ENCODE measurements at regions not wholly inside any gene's neighbourhood (a gene's known extent, or its start where the extent isn't known, plus 50 kb on each side); places are given as distances from the start of the nearest gene placed in this dataset.
"Not testable (repeated sequence)": the region's sequence is repeated elsewhere in the genome, so short reads cannot be mapped to it uniquely, and the experiment has no call there.

GRCh38 chr6:78526432-78526831 is 340.9 kb upstream of the IRAK1BP1 start:
- Histone ChIP-seq H3K27me3 (ENCODE audit: control insufficient read depth, insufficient read depth, low read length) (no peaks in the 10 kb centered on the region), H3K4me3 (ENCODE audit: insufficient read depth, low read depth, low read length) (no peak overlapping the region), H3K36me3 (replicated peaks; ENCODE audit: control insufficient read depth, insufficient read depth, low read length) (no peaks in the 10 kb centered on the region)
- DNase-seq = no peak

GRCh38 chr6:78528926-78529325 is 338.4 kb upstream of the IRAK1BP1 start:
- no peak for DNase-seq
- no peaks in the 10 kb centered on the region for H3K36me3 ChIP-seq (replicated peaks; ENCODE audit: control insufficient read depth, insufficient read depth, low read length)
- H3K27me3 ChIP-seq (ENCODE audit: control insufficient read depth, insufficient read depth, low read length) = no peaks in the 10 kb centered on the region
- no peak overlapping the region for H3K4me3 ChIP-seq (ENCODE audit: insufficient read depth, low read depth, low read length)

GRCh38 chr6:78530208-78530607 is 337.1 kb upstream of the IRAK1BP1 start:
- no peak overlapping the region for H3K4me3 ChIP-seq (ENCODE audit: insufficient read depth, low read depth, low read length)
- H3K27me3 ChIP-seq (ENCODE audit: control insufficient read depth, insufficient read depth, low read length) = no peaks in the 10 kb centered on the region
- H3K36me3 ChIP-seq (replicated peaks; ENCODE audit: control insufficient read depth, insufficient read depth, low read length) = no peaks in the 10 kb centered on the region
- DNase-seq = no peak

- Histone ChIP-seq H3K4me3 (ENCODE audit: insufficient read depth, low read depth, low read length) (no peak overlapping the region), H3K27me3 (ENCODE audit: control insufficient read depth, insufficient read depth, low read length) (no peaks in the 10 kb centered on the region), H3K36me3 (replicated peaks; ENCODE audit: control insufficient read depth, insufficient read depth, low read length) (no peaks in the 10 kb centered on the region)
- DNase-seq = no peak
Observed at GRCh38 chr6:78533426-78533825, 333.9 kb upstream of the IRAK1BP1 start.

- no peaks in the 10 kb centered on the region for H3K27me3 ChIP-seq (ENCODE audit: control insufficient read depth, insufficient read depth, low read length)
- no peak for DNase-seq
- no peaks in the 10 kb centered on the region for H3K36me3 ChIP-seq (replicated peaks; ENCODE audit: control insufficient read depth, insufficient read depth, low read length)
- H3K4me3 ChIP-seq (ENCODE audit: insufficient read depth, low read depth, low read length) = no peak overlapping the region
Observed at GRCh38 chr6:78533876-78534275, 333.5 kb upstream of the IRAK1BP1 start.

GRCh38 chr6:78538002-78538401 is 329.3 kb upstream of the IRAK1BP1 start:
- Histone ChIP-seq H3K27me3 (ENCODE audit: control insufficient read depth, insufficient read depth, low read length) (no peaks in the 10 kb centered on the region), H3K36me3 (replicated peaks; ENCODE audit: control insufficient read depth, insufficient read depth, low read length) (no peaks in the 10 kb centered on the region), H3K4me3 (ENCODE audit: insufficient read depth, low read depth, low read length) (no peak overlapping the region)
- no peak for DNase-seq

- not testable (repeated sequence) for H3K4me3 ChIP-seq (ENCODE audit: insufficient read depth, low read depth, low read length); H3K36me3 ChIP-seq (replicated peaks; ENCODE audit: control insufficient read depth, insufficient read depth, low read length); DNase-seq; H3K27me3 ChIP-seq (ENCODE audit: control insufficient read depth, insufficient read depth, low read length)
Observed at GRCh38 chr6:78547636-78548035, 319.7 kb upstream of the IRAK1BP1 start.

GRCh38 chr6:78551361-78551760 is 316.0 kb upstream of the IRAK1BP1 start:
- no peak for DNase-seq
- H3K27me3 ChIP-seq (ENCODE audit: control insufficient read depth, insufficient read depth, low read length) = no peaks in the 10 kb centered on the region
- H3K4me3 ChIP-seq (ENCODE audit: insufficient read depth, low read depth, low read length) = no peak overlapping the region
- H3K36me3 ChIP-seq (replicated peaks; ENCODE audit: control insufficient read depth, insufficient read depth, low read length) = no peaks in the 10 kb centered on the region

GRCh38 chr6:78552435-78552834 is 314.9 kb upstream of the IRAK1BP1 start:
- no peak for DNase-seq
- Histone ChIP-seq H3K27me3 (ENCODE audit: control insufficient read depth, insufficient read depth, low read length) (no peaks in the 10 kb centered on the region), H3K36me3 (replicated peaks; ENCODE audit: control insufficient read depth, insufficient read depth, low read length) (no peaks in the 10 kb centered on the region), H3K4me3 (ENCODE audit: insufficient read depth, low read depth, low read length) (no peak overlapping the region)

GRCh38 chr6:78554341-78554740 is 313.0 kb upstream of the IRAK1BP1 start:
- Histone ChIP-seq H3K4me3 (ENCODE audit: insufficient read depth, low read depth, low read length) (no peak overlapping the region), H3K36me3 (replicated peaks; ENCODE audit: control insufficient read depth, insufficient read depth, low read length) (no peaks in the 10 kb centered on the region), H3K27me3 (ENCODE audit: control insufficient read depth, insufficient read depth, low read length) (no peaks in the 10 kb centered on the region)
- DNase-seq = no peak

GRCh38 chr6:78559056-78559455 is 308.3 kb upstream of the IRAK1BP1 start:
- Histone ChIP-seq H3K36me3 (replicated peaks; ENCODE audit: control insufficient read depth, insufficient read depth, low read length) (no peaks in the 10 kb centered on the region), H3K4me3 (ENCODE audit: insufficient read depth, low read depth, low read length) (no peak overlapping the region), H3K27me3 (ENCODE audit: control insufficient read depth, insufficient read depth, low read length) (no peaks in the 10 kb centered on the region)
- DNase-seq = no peak

GRCh38 chr6:78561015-78561414 is 306.3 kb upstream of the IRAK1BP1 start:
- Histone ChIP-seq H3K4me3 (ENCODE audit: insufficient read depth, low read depth, low read length) (no peak overlapping the region), H3K36me3 (replicated peaks; ENCODE audit: control insufficient read depth, insufficient read depth, low read length) (no peaks in the 10 kb centered on the region), H3K27me3 (ENCODE audit: control insufficient read depth, insufficient read depth, low read length) (no peaks in the 10 kb centered on the region)
- no peak for DNase-seq

- no peaks in the 10 kb centered on the region for H3K27me3 ChIP-seq (ENCODE audit: control insufficient read depth, insufficient read depth, low read length)
- H3K4me3 ChIP-seq (ENCODE audit: insufficient read depth, low read depth, low read length) = no peak overlapping the region
- DNase-seq = no peak
- no peaks in the 10 kb centered on the region for H3K36me3 ChIP-seq (replicated peaks; ENCODE audit: control insufficient read depth, insufficient read depth, low read length)
Observed at GRCh38 chr6:78565997-78566396, 301.4 kb upstream of the IRAK1BP1 start.

GRCh38 chr6:78570044-78570443 is 297.3 kb upstream of the IRAK1BP1 start:
- no peak overlapping the region for H3K4me3 ChIP-seq (ENCODE audit: insufficient read depth, low read depth, low read length)
- DNase-seq = peak; percentile 10

GRCh38 chr6:78577585-78577984 is 289.8 kb upstream of the IRAK1BP1 start:
- H3K4me3 ChIP-seq (ENCODE audit: insufficient read depth, low read depth, low read length) = no peak overlapping the region
- no peaks in the 10 kb centered on the region for H3K27me3 ChIP-seq (ENCODE audit: control insufficient read depth, insufficient read depth, low read length)
- no peaks in the 10 kb centered on the region for H3K36me3 ChIP-seq (replicated peaks; ENCODE audit: control insufficient read depth, insufficient read depth, low read length)
- DNase-seq = no peak

More at GRCh38 chr6:78570044-78570443, 297.3 kb upstream of the IRAK1BP1 start:
- Histone ChIP-seq H3K36me3 (replicated peaks; ENCODE audit: control insufficient read depth, insufficient read depth, low read length) (no peaks in the 10 kb centered on the region), H3K27me3 (ENCODE audit: control insufficient read depth, insufficient read depth, low read length) (no peaks in the 10 kb centered on the region)

- H3K27me3 ChIP-seq (ENCODE audit: control insufficient read depth, insufficient read depth, low read length) = no peaks in the 10 kb centered on the region
- H3K4me3 ChIP-seq (ENCODE audit: insufficient read depth, low read depth, low read length) = no peak overlapping the region
- peak; percentile 4 for DNase-seq
- H3K36me3 ChIP-seq (replicated peaks; ENCODE audit: control insufficient read depth, insufficient read depth, low read length) = no peaks in the 10 kb centered on the region
Observed at GRCh38 chr6:78578430-78578829, 288.9 kb upstream of the IRAK1BP1 start.
